ENCODE measurements at regions not wholly inside any gene's neighbourhood (a gene's known extent, or its start where the extent isn't known, plus 50 kb on each side); places are given as distances from the start of the nearest gene placed in this dataset.
"Not testable (repeated sequence)": the region's sequence is repeated elsewhere in the genome, so short reads cannot be mapped to it uniquely, and the experiment has no call there.

- DNase-seq, result no peak
These were observed 76.4 kb downstream of the MAGED4 start for GRCh38 chrX:52261125-52261462.

DNA sequence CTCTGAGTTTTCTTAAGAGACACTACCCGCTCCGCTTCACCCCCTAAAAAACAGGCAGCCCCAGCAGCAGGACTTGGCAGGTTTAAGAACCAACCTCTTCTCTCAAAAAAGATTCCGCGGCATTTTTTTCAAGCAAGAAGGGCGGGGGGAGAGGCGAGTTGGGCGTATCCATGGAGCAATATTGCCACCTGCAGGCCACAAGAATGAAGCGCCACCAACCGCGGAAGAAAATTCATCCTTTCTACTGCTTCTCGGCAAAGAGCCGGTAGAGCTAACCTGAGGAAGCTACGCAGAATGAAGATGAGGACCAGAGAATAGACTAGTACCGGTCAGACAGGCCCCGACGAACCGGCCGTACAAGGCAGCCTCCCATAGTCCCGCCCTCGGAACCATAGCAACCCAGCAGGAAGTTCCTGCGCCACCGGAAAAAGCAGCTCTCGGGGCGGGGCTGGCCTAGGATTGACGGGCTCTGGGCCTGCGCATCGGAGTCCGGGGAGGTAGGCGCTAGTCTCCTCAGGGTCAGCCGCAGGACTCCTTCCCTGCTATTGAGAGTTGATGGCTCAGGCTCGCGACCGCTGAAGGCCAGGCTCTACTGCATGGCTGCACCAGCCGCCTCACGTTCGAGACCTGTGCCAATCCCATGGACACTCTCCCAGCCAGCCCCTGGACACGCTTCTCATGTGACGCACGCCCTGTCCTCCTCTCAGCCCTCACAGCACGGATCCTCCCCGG lies 76.9 kb downstream of the MAGED4 start:
- DNase-seq, result peak; percentile 73

DNA sequence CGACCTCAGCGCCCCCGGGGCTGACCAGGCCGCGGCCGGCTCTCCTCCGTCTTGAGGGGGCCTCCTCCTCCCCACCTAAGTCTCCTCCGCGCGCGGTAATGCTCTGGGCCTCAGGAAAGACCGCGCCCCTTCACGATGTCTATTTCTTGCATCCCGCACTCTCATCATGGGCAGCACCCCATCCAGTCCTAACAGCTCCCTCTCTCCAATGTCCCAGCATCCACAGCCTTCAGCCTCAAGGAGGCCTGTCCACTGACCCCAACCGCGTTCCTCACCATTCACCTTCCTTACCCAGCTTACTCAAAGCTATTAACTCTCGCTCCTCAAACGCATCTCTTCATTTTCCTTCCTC lies 77.5 kb downstream of the MAGED4 start:
- DNase-seq, result no peak

DNA sequence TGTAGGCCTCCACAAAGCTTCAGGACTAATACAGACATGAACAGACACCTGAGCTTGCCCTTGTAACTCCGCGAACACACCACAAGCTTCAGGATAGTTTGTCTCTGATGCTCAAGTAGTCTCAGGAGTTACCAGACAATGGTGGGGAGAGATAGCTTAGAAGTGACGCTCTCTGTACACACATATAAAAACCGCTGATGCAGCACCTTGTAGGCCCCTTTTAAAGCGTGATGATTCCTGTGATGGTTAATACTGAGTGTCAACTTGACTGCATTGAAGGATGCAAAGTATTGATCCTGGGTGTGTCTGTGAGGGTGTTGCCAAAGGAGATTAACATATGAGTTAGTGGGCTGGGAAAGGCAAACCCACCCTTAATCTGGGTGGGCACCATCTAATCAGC lies 78.7 kb downstream of the MAGED4 start:
- DNase-seq, result no peak

GRCh38 chrX:52265713-52266112 lies 81.0 kb downstream of the MAGED4 start:
- no peak for DNase-seq

- not testable (repeated sequence) for DNase-seq
These were observed 83.8 kb downstream of the MAGED4 start for GRCh38 chrX:52268502-52268901.

DNA sequence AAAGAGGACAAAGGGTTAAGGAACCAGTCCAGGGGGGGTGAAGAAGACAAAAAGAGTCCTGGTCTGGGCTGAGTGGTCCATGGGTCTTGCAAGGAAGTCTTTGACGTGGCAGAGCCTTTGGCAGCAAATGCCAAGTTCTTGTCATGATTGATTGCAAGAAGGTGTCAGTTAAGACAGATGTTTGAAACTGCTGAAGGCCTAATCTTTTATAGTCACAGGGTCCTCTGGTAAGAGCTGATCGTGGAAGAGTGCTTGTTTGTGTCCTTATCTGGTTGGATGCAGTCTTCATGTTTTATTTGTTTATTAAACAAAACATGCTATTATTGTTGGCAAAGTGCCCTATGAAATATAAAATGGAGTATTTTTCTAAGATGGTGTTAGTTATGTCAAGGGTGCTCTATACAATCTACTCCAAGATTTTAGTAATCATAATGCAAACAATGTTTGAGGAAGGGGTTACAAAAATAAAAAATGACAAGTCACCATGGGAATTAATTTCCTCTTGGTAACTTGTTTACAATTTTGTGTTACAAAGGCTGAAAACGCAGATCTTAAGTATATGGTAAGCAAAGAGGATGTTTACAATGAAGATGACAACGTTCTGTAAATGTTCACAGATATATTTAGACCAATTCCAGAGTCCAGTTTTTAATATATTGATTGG lies 85.9 kb downstream of the MAGED4 start:
- no peak for DNase-seq

DNA sequence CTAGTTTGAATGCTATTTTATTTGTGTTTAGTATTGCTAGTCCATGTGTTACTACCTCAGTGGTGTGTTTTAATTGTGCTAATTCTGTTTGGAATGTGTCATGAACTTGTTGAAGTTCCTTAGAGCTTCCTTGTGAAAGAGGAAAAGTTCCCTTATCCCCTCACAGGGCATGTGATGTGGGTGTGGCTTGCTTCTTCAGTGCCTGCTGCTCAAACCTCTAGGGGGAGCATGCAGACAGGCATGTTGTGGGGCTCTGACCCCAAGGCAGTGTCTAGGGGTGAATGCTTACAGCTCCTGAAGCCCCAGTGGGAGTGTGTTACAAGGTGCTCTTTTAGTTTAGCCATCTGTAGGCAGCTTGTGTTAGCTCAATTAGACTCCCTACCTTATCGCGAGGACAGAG lies 86.5 kb downstream of the MAGED4 start:
- DNase-seq, result no peak

DNA sequence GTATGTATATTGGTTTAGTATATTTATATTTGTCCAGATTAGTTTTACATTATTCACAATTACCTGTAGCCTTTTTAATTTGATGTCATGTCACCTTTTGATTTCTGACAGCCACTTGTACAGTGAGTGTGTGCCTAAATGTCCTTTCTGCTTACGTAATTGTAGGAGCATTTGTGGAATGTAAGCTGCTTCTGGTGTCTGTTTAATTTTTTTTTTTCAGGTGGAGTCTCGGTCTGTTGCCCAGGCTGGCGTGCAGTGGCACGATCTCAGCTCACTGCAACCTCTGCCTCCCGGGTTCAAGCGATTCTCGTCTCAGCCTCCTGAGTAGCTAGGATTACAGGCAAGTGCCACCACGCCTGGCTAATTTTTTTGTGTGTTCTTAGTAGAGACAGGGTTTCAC lies 91.2 kb upstream of the XAGE2 start:
- no peak for DNase-seq

- no peak for DNase-seq
These were observed 88.0 kb upstream of the XAGE2 start for GRCh38 chrX:52280812-52281211.

DNA sequence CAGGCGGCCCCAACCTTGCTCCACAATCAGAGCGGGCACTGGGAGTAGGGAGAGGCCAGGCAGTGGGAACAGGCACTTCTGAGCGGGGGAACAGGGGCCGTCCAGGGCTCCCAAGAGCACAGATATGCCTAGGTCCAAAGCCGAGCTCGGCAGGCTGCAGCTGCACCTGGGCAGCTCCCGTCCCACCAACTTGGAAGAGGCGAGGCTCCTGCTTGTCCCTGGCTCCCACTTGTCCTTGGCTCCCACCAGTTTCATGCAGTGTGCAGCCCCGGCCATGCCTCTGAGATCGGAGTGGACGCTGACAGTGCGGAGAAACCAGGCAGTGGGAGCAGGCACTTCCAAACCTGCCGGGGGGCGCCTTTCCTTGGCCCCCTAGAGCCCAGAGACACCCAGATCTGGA lies 84.0 kb upstream of the XAGE2 start:
- DNase-seq, result no peak

DNA sequence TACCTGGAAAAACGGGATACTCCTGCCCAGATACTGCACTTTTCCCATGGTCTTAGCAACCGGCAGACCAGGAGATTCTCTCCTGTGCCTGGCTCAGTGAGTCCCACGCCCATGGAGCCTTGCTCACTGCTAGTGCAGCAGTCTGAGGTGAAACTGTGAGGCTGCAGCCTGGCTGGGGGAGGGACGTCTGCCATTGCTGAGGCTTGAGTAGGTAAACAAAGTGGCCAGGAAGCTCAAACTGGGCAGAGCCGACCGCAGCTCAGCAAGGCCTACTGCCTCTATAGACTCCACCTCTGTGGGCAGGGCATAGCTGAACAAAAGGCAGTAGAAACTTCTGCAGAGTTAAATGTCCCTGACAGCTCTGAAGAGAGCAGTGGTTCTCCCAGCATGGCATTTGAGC lies 69.9 kb upstream of the XAGE2 start:
- not testable (repeated sequence) for DNase-seq

DNA sequence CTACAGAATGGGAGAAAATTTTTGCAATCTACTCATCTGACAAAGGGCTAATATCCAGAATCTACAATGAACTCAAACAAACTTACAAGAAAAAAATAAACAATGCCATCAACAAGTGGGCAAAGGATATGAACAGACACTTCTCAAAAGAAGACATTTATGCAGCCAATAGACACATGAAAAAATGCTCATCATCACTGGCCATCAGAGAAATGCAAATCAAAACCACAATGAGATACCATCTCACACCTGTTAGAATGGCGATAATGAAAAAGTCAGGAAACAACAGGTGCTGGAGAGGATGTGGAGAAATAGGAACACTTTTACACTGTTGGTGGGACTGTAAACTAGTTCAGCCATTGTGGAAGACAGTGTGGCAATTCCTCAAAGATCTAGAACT lies 60.3 kb upstream of the XAGE2 start:
- not testable (repeated sequence) for DNase-seq
